H9 (cell line): ENCODE measurements at regions not wholly inside any gene's neighbourhood (a gene's known extent, or its start where the extent isn't known, plus 50 kb on each side); places are given as distances from the start of the nearest gene placed in this dataset.

ENCODE experiments used
- DNase-seq: peaks from one replicate; pipeline ENCODE4 v3.0.0-alpha.2; 2017
- H2AFZ ChIP-seq: one replicate; pipeline ENCODE4 v1.6.1; 2013; ENCODE audit warnings: mild to moderate bottlenecking, low read length, control low read depth, moderate library complexity
- H2AK5ac ChIP-seq: 2 replicates; pipeline ENCODE4 v1.6.1; 2013; ENCODE audit warnings: low read length, control low read depth, mixed read lengths; ENCODE audit not compliant: insufficient read length
- H2BK120ac ChIP-seq: one replicate; pipeline ENCODE4 v1.6.1; 2013; ENCODE audit warnings: low read depth, mild to moderate bottlenecking, low read length, control low read depth, inconsistent platforms; ENCODE audit not compliant: poor library complexity, severe bottlenecking
- H2BK12ac ChIP-seq: 2 replicates; pipeline ENCODE4 v1.6.1; 2013; ENCODE audit warnings: low read length, control low read depth, mixed read lengths, low read depth; ENCODE audit not compliant: insufficient read length
- H2BK15ac ChIP-seq: 2 replicates; pipeline ENCODE4 v1.6.1; 2013; ENCODE audit warnings: low read depth, low read length, control low read depth
- H2BK20ac ChIP-seq: one replicate; pipeline ENCODE4 v1.6.1; 2013; ENCODE audit warnings: low read depth, mild to moderate bottlenecking, low read length, control low read depth, inconsistent platforms; ENCODE audit not compliant: poor library complexity, severe bottlenecking
- H2BK5ac ChIP-seq: 2 replicates; pipeline ENCODE4 v1.6.1; 2013; ENCODE audit warnings: low read length, control low read depth, mixed read lengths; ENCODE audit not compliant: insufficient read length
- H3K14ac ChIP-seq: 2 replicates; pipeline ENCODE4 v1.6.1; 2013; ENCODE audit warnings: low read length, control low read depth; ENCODE audit not compliant: insufficient read depth
- H3K18ac ChIP-seq: 2 replicates; pipeline ENCODE4 v1.6.1; 2013; ENCODE audit warnings: low read depth, mild to moderate bottlenecking, mixed read lengths, low read length, control low read depth; ENCODE audit not compliant: insufficient read length
- H3K23ac ChIP-seq: 2 replicates; pipeline ENCODE4 v1.6.1; 2013; ENCODE audit warnings: low read length, control low read depth, mixed read lengths, low read depth; ENCODE audit not compliant: insufficient read length
- H3K23me2 ChIP-seq: 2 replicates; pipeline ENCODE4 v1.6.1; 2013; ENCODE audit warnings: low read depth, mild to moderate bottlenecking, mixed read lengths, low read length, control low read depth; ENCODE audit not compliant: insufficient read length, poor library complexity, severe bottlenecking
- H3K27ac ChIP-seq: 2 replicates; pipeline ENCODE4 v1.5.1; 2013; ENCODE audit warnings: low read length, control low read depth, mixed read lengths, low read depth; ENCODE audit not compliant: insufficient read length
- H3K27me3 ChIP-seq: 2 replicates; pipeline ENCODE4 v1.6.1; 2013; ENCODE audit warnings: low read length, control low read depth, inconsistent platforms; ENCODE audit not compliant: insufficient read depth
- H3K4ac ChIP-seq: 2 replicates; pipeline ENCODE4 v1.6.1; 2013; ENCODE audit warnings: low read depth, mild to moderate bottlenecking, control low read depth, inconsistent platforms, low read length, moderate library complexity
- H3K4me1 ChIP-seq: 2 replicates; pipeline ENCODE4 v1.6.1; 2013; ENCODE audit warnings: low read length, control low read depth, inconsistent platforms; ENCODE audit not compliant: insufficient read depth
- H3K4me2 ChIP-seq: 2 replicates; pipeline ENCODE4 v1.6.1; 2013; ENCODE audit warnings: low read length, control low read depth, mixed read lengths; ENCODE audit not compliant: insufficient read length, insufficient read depth
- H3K56ac ChIP-seq: 2 replicates; pipeline ENCODE4 v1.6.1; 2013; ENCODE audit warnings: low read depth, mild to moderate bottlenecking, mixed read lengths, low read length, control low read depth; ENCODE audit not compliant: insufficient read length
- H3K79me1 ChIP-seq: 2 replicates; pipeline ENCODE4 v1.6.1; 2013; ENCODE audit warnings: low read depth, mild to moderate bottlenecking, moderate library complexity, low read length, control low read depth, inconsistent platforms; ENCODE audit not compliant: insufficient read depth, poor library complexity, severe bottlenecking
- H3K79me2 ChIP-seq: 2 replicates; pipeline ENCODE4 v1.6.1; 2013; ENCODE audit warnings: low read length, control low read depth, inconsistent platforms; ENCODE audit not compliant: insufficient read depth
- H3K9ac ChIP-seq: 2 replicates; pipeline ENCODE4 v1.6.1; 2013; ENCODE audit warnings: low read length, control low read depth, mixed read lengths; ENCODE audit not compliant: insufficient read length; ENCODE audit errors: extremely low read depth
- H3K9me3 ChIP-seq: one replicate; pipeline ENCODE4 v1.6.1; 2013; ENCODE audit warnings: low read depth, low read length, inconsistent platforms; ENCODE audit not compliant: control insufficient read depth
- H3T11ph ChIP-seq: one replicate; pipeline ENCODE4 v1.6.1; 2013; ENCODE audit warnings: mild to moderate bottlenecking, low read length, control low read depth, inconsistent platforms
- H4K20me1 ChIP-seq: one replicate; pipeline ENCODE4 v1.6.1; 2013; ENCODE audit not compliant: control insufficient read depth, insufficient read length, insufficient read depth
- H4K5ac ChIP-seq: 2 replicates; pipeline ENCODE4 v1.6.1; 2013; ENCODE audit warnings: low read depth, mild to moderate bottlenecking, mixed read lengths, low read length, control low read depth; ENCODE audit not compliant: insufficient read length
- H4K8ac ChIP-seq: replicated peaks from 2 replicates; pipeline ENCODE4 v1.6.1; 2013; ENCODE audit warnings: low read length, control low read depth, mixed read lengths, low read depth; ENCODE audit not compliant: insufficient read length
- H4K91ac ChIP-seq: 2 replicates; pipeline ENCODE4 v1.6.1; 2013; ENCODE audit warnings: low read depth, mild to moderate bottlenecking, moderate library complexity, mixed read lengths, low read length, control low read depth; ENCODE audit not compliant: insufficient read length
- H3K27ac Mint-ChIP-seq, 3 experiments: 2 replicates in 2 of 3; 3 replicates in 1 of 3; pipeline ENCODE4 v1.8.0; 2020 to 2021; ENCODE audit warnings: mixed read lengths in 3 of 3, mild to moderate bottlenecking in 1 of 3, moderate library complexity in 1 of 3
- H3K27me3 Mint-ChIP-seq: 2 replicates; pipeline ENCODE4 v1.8.0; 2021; ENCODE audit warnings: low read depth, mild to moderate bottlenecking, moderate library complexity, mixed read lengths
- H3K36me3 Mint-ChIP-seq, 3 experiments: 2 replicates in 2 of 3; 3 replicates in 1 of 3; pipeline ENCODE4 v1.8.0; 2020 to 2021; ENCODE audit warnings: low read depth in 3 of 3, mixed read lengths in 3 of 3; ENCODE audit not compliant: insufficient read depth in 1 of 3
- H3K4me1 Mint-ChIP-seq, 2 experiments: 2 replicates each; pipeline ENCODE4 v1.8.0; 2020; ENCODE audit warnings: mixed read lengths in 2 of 2
- H3K4me3 Mint-ChIP-seq, 2 experiments: 2 replicates in 1 of 2; 3 replicates in 1 of 2; pipeline ENCODE4 v1.8.0; 2020 to 2021; ENCODE audit warnings: mild to moderate bottlenecking in 2 of 2, mixed read lengths in 2 of 2, moderate library complexity in 1 of 2
- H3K9me3 Mint-ChIP-seq, 2 experiments: 2 replicates in 1 of 2; 3 replicates in 1 of 2; pipeline ENCODE4 v1.8.0; 2020; ENCODE audit warnings: mild to moderate bottlenecking in 2 of 2, mixed read lengths in 2 of 2, moderate library complexity in 1 of 2
- WGBS: extraction: QIAGEN DNeasy Blood & Tissue Kit; methylation state at CpG from one replicate; pipeline ENCODE4 v1.1.7; 2013; ENCODE audit warnings: missing lambda C conversion rate, low lambda C conversion rate, mixed read lengths; ENCODE audit not compliant: insufficient read length; ENCODE audit errors: extremely low coverage; 5-methylcytosine and 5-hydroxymethylcytosine counted together
- TF ChIP-seq, protein P1 (sequence below): fragments of 200-600 bp; sonication (generic); conservative IDR thresholded peaks from 3 replicates; pipeline ENCODE4 v1.8.0; 2021; ENCODE audit warnings: antibody characterized with exemption, mild to moderate bottlenecking

DNA sequence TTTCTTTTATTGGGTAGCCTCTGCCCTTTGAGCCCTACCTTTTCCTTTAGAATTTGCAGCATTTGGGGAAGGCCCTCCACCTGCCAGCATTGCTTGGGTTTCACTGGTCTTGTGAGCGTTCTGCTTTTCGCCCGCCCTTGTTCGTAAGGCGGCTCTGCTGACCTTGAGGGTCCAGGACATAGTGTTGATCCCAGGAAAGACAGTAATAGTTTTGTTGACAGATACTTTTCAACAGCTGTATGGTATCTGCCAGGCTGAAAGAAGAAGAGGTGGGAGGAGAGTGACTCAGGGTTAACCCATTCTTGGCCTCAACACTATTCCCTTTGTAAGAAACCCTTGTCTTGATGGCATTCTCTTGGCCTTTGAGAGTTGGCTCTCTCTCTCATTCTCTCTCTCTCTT lies 113.4 kb upstream of the SPAG17 start:
- Histone ChIP-seq H3K18ac (no peak overlapping the region), H3K27ac (no peak overlapping the region), H3K56ac (no peak overlapping the region), H2BK15ac (no peak overlapping the region), H4K91ac (no peak overlapping the region), H2AFZ (no peak overlapping the region), H3K14ac (no peak overlapping the region), H2BK5ac (no peak overlapping the region), H3K79me2 (no peaks in the 10 kb centered on the region), H3K9me3 (no peaks in the 10 kb centered on the region), H3K4me1 (peaks cover 5% of the 10 kb centered on the region; the same call in 1 of the 2 replicates), H3K9ac (no peak overlapping the region), H4K20me1 (no peaks in the 10 kb centered on the region), H2BK120ac (no peak overlapping the region), H2BK20ac (no peak overlapping the region), H3K4ac (no peak overlapping the region), H3K4me2 (no peak overlapping the region), H3K23ac (no peak overlapping the region), H3K27me3 (no peaks in the 10 kb centered on the region), H4K8ac (no peak overlapping the region), H3T11ph (no peak overlapping the region), H4K5ac (no peak overlapping the region), H3K23me2 (no peaks in the 10 kb centered on the region), H2AK5ac (no peak overlapping the region), H2BK12ac (no peak overlapping the region), H3K79me1 (no peaks in the 10 kb centered on the region)
- no CpG with 5 or more reads among the region's 5 CpGs for WGBS
- TF ChIP-seq, protein P1, sequence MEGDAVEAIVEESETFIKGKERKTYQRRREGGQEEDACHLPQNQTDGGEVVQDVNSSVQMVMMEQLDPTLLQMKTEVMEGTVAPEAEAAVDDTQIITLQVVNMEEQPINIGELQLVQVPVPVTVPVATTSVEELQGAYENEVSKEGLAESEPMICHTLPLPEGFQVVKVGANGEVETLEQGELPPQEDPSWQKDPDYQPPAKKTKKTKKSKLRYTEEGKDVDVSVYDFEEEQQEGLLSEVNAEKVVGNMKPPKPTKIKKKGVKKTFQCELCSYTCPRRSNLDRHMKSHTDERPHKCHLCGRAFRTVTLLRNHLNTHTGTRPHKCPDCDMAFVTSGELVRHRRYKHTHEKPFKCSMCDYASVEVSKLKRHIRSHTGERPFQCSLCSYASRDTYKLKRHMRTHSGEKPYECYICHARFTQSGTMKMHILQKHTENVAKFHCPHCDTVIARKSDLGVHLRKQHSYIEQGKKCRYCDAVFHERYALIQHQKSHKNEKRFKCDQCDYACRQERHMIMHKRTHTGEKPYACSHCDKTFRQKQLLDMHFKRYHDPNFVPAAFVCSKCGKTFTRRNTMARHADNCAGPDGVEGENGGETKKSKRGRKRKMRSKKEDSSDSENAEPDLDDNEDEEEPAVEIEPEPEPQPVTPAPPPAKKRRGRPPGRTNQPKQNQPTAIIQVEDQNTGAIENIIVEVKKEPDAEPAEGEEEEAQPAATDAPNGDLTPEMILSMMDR, result no peak
- DNase-seq, result no peak
- Mint-ChIP-seq H3K4me3 (no peak overlapping the region), H3K4me1 (peaks cover 30 to 39% of the 10 kb centered on the region in 2 experiments), H3K36me3 (no peaks in the 10 kb centered on the region), H3K27me3 (no peaks in the 10 kb centered on the region; the same call in 1 of the 2 replicates), H3K9me3 (no peaks in the 10 kb centered on the region), H3K27ac (no peak overlapping the region)
